ENCODE measurements at regions not wholly inside any gene's neighbourhood (a gene's known extent, or its start where the extent isn't known, plus 50 kb on each side); places are given as distances from the start of the nearest gene placed in this dataset.

GRCh38 chr4:147174591-147174990 lies 228.9 kb upstream of the TTC29 start:
- H3K9me3 ChIP-seq = no peaks in the 10 kb centered on the region
- DNase-seq (ENCODE audit: low spot score in 2 of 2) = no peak
- no peaks in the 10 kb centered on the region for H3K4me1 ChIP-seq
- no peak overlapping the region for H3K27ac ChIP-seq
- H3K36me3 ChIP-seq = no peaks in the 10 kb centered on the region
- no peak overlapping the region for H3K4me3 ChIP-seq
- WGBS, 2 donors = 67 to 69% methylated on average over 1 of the region's 1 CpG
- H3K27me3 ChIP-seq = no peaks in the 10 kb centered on the region
- TF ChIP-seq CTCF (IDR thresholded peaks at IDR 0.05) (no peak), EP300 (IDR thresholded peaks at IDR 0.05) (no peak), POLR2A (IDR thresholded peaks at IDR 0.05) (no peak)

- no peaks in the 10 kb centered on the region for H3K27me3 ChIP-seq
These were observed 229.9 kb upstream of the TTC29 start for GRCh38 chr4:147175460-147176025.

GRCh38 chr4:147182041-147182440 lies 236.4 kb upstream of the TTC29 start:
- Histone ChIP-seq H3K9me3 (peaks cover 0 to 15% (median 0%) of the 10 kb centered on the region in 4 donors), H3K4me1 (no peaks in the 10 kb centered on the region), H3K4me3 (no peak overlapping the region), H3K36me3 (no peaks in the 10 kb centered on the region), H3K27me3 (no peaks in the 10 kb centered on the region), H3K27ac (no peak overlapping the region)
- WGBS, 2 donors = 34 to 53% methylated on average over 2 of the region's 2 CpGs
- DNase-seq (ENCODE audit: low spot score in 2 of 2) = no peak
- TF ChIP-seq EP300 (IDR thresholded peaks at IDR 0.05) = no peak
- TF ChIP-seq CTCF (IDR thresholded peaks at IDR 0.05) = no peak
- TF ChIP-seq POLR2A (IDR thresholded peaks at IDR 0.05) = no peak

More at GRCh38 chr4:147175460-147176025, 229.9 kb upstream of the TTC29 start:
- Histone ChIP-seq H3K4me3 (no peak overlapping the region), H3K4me1 (no peaks in the 10 kb centered on the region), H3K9me3 (no peaks in the 10 kb centered on the region), H3K27ac (no peak overlapping the region), H3K36me3 (no peaks in the 10 kb centered on the region)
- DNase-seq (ENCODE audit: low spot score in 2 of 2) = no peak
- 94 to 95% methylated on average over 1 of the region's 1 CpG for WGBS, 2 donors
- TF ChIP-seq CTCF (IDR thresholded peaks at IDR 0.05) (no peak), POLR2A (IDR thresholded peaks at IDR 0.05) (no peak), EP300 (IDR thresholded peaks at IDR 0.05) (no peak)

GRCh38 chr4:147192679-147193078 lies 247.0 kb upstream of the TTC29 start:
- no peak for DNase-seq (ENCODE audit: low spot score in 2 of 2)
- Histone ChIP-seq H3K27me3 (no peaks in the 10 kb centered on the region), H3K9me3 (no peaks in the 10 kb centered on the region), H3K4me1 (peaks cover 0 to 9% (median 0%) of the 10 kb centered on the region in 4 donors), H3K4me3 (no peak overlapping the region), H3K27ac (no peak overlapping the region), H3K36me3 (no peaks in the 10 kb centered on the region)
- no peak for TF ChIP-seq CTCF (IDR thresholded peaks at IDR 0.05)
- TF ChIP-seq EP300 (IDR thresholded peaks at IDR 0.05) = no peak
- TF ChIP-seq POLR2A (IDR thresholded peaks at IDR 0.05) = no peak

- DNase-seq (ENCODE audit: low spot score in 2 of 2) = no peak
- Histone ChIP-seq H3K9me3 (no peaks in the 10 kb centered on the region), H3K36me3 (no peaks in the 10 kb centered on the region), H3K4me3 (no peak overlapping the region), H3K4me1 (peaks cover 0 to 9% (median 0%) of the 10 kb centered on the region in 4 donors), H3K27ac (no peak overlapping the region), H3K27me3 (no peaks in the 10 kb centered on the region)
- 61 to 63% methylated on average over 3 of the region's 3 CpGs for WGBS, 2 donors
- no peak for TF ChIP-seq POLR2A (IDR thresholded peaks at IDR 0.05)
- TF ChIP-seq EP300 (IDR thresholded peaks at IDR 0.05) = no peak
- TF ChIP-seq CTCF (IDR thresholded peaks at IDR 0.05) = no peak
These were observed 248.4 kb upstream of the TTC29 start for GRCh38 chr4:147194114-147194513.

Data from tibial nerve (tissue), 4 donors.